Stimulated activated naive B cell treated with anti-CD40 and anti-IgM and Interleukin-4, amounts not matched to agents 10 μg/mL and 1 μg/mL and 100 μg/mL, for 72 hours (primary cell): ENCODE measurements at regions not wholly inside any gene's neighbourhood (a gene's known extent, or its start where the extent isn't known, plus 50 kb on each side); places are given as distances from the start of the nearest gene placed in this dataset.

Experiments
- ATAC-seq, 2 donors: fragments of 150-1000 bp; cut with Tn5 transposase; replicated peaks; 2 replicates each; pipeline ENCODE4 v1.10.0; 2021; ENCODE audit warnings: moderate library complexity in 1 of 2
- DNase-seq: peaks from one replicate; pipeline ENCODE4 v3.0.0; 2021
- H3K27ac Mint-ChIP-seq: one replicate; pipeline ENCODE4 v1.8.0; 2022; ENCODE audit warnings: mild to moderate bottlenecking, mixed read lengths
- H3K27me3 Mint-ChIP-seq, 2 donors: one replicate each; pipeline ENCODE4 v1.8.0; 2022; ENCODE audit warnings: mixed read lengths in 2 of 2
- H3K36me3 Mint-ChIP-seq, 2 donors: one replicate each; pipeline ENCODE4 v1.8.0; 2022; ENCODE audit warnings: mixed read lengths in 2 of 2, mild to moderate bottlenecking in 1 of 2
- H3K4me1 Mint-ChIP-seq, 2 donors: one replicate each; pipeline ENCODE4 v1.8.0; 2022; ENCODE audit warnings: mixed read lengths in 2 of 2, mild to moderate bottlenecking in 1 of 2
- H3K4me3 Mint-ChIP-seq, 2 donors: one replicate each; pipeline ENCODE4 v1.8.0; 2022; ENCODE audit warnings: mild to moderate bottlenecking in 2 of 2, mixed read lengths in 2 of 2, moderate library complexity in 1 of 2
- H3K9me3 Mint-ChIP-seq, 2 donors: one replicate each; pipeline ENCODE4 v1.8.0; 2022; ENCODE audit warnings: mixed read lengths in 2 of 2, mild to moderate bottlenecking in 1 of 2

DNA sequence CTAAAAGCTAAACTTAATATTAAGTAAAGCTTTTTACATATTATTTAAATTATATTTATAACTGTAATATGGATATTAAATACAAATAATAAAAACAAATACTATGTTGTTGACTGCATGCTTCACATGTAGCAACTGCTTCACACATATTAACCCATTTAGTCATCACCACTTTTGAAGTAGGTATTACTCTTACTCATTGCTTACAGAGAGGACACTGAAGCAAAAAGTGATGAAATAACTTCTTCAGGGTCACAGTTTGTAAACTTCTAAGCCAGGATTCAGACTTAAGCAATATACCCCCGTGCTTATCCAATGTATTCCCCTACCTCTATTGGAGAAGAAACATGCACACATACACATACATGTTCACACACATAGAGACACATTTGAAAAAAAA lies 166.6 kb downstream of the DKK2 start:
- H3K4me3 Mint-ChIP-seq: no peak overlapping the region
- DNase-seq: no peak

DNA sequence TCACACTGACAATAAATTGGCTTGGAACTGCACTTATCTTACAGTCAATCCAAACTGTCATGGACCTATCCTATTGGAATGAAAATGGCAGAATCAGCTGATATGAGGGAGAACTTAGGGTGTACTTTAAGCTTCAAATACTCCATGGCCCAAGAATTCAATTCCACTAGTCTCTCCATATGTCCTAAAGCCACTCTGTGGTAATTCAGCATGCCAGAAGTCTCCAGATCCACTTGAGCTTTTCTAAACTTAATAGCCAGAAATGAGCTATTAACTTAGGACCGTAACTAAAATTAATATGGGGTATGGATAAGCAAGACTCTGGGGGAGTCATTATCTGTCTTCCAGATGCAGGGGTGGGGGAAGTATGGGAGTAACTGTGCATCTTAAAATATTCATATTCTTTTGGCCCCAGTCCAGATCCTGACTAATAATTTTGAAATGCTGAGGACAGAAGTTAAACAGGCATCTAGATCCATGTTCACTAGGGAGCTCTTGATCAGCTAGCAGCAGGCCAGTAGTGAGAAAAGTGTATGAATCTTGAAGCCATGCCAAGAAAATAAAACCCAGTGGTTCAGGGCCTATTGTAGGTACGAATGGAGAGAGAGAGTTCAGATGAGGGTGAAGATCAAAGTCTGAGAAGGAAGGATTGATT lies 167.6 kb downstream of the DKK2 start:
- Mint-ChIP-seq H3K36me3 (no peaks in the 10 kb centered on the region), H3K9me3 (peaks cover 0 to 7% of the 10 kb centered on the region in 2 donors), H3K27ac (no peak overlapping the region), H3K4me1 (no peaks in the 10 kb centered on the region), H3K4me3 (no peak overlapping the region), H3K27me3 (no peaks in the 10 kb centered on the region)
- DNase-seq (no peak), ATAC-seq (no peak)

More for the DNA sequence above, 166.6 kb downstream of the DKK2 start:
- Mint-ChIP-seq H3K4me1 (no peaks in the 10 kb centered on the region), H3K9me3 (peaks cover 0 to 7% of the 10 kb centered on the region in 2 donors), H3K36me3 (no peaks in the 10 kb centered on the region), H3K27me3 (no peaks in the 10 kb centered on the region), H3K27ac (no peak overlapping the region)
- no peak for ATAC-seq

DNA sequence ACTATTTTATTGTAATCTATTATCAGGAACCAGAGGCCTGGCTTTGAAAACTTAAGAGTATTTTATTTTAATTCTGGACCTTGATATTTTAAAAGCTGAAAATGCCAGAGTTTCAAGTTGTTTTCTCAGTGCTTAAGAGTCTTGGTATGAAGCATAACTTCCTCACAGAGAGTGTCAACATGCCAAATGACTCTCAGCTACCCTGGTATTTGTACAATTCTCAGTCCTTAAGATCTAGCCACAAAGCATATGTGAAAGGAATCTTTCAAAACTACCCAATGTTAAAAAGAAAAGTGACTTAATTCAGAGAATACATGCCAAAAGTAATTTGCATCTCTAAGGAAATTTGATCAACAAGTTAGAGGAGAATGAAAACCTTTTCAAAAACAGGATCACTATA lies 171.9 kb downstream of the DKK2 start:
- no peak overlapping the region for H3K27ac Mint-ChIP-seq
- H3K36me3 Mint-ChIP-seq: no peaks in the 10 kb centered on the region

GRCh38 chr4:106854569-106855351 lies 181.4 kb downstream of the DKK2 start:
- no peaks in the 10 kb centered on the region for H3K27me3 Mint-ChIP-seq
- no peak for DNase-seq
- H3K36me3 Mint-ChIP-seq: no peaks in the 10 kb centered on the region
- no peak overlapping the region for H3K4me3 Mint-ChIP-seq
- H3K27ac Mint-ChIP-seq: no peak overlapping the region
- no peaks in the 10 kb centered on the region for H3K4me1 Mint-ChIP-seq
- peaks cover under 1 to 2% of the 10 kb centered on the region in 2 donors for H3K9me3 Mint-ChIP-seq
- ATAC-seq: no peak

More for the DNA sequence above, 171.9 kb downstream of the DKK2 start:
- no peak for DNase-seq
- no peak for ATAC-seq
- Mint-ChIP-seq H3K4me3 (no peak overlapping the region), H3K9me3 (peaks cover 0 to 3% of the 10 kb centered on the region in 2 donors), H3K27me3 (no peaks in the 10 kb centered on the region), H3K4me1 (no peaks in the 10 kb centered on the region)

GRCh38 chr4:106852426-106852825 lies 183.7 kb downstream of the DKK2 start:
- no peak for ATAC-seq
- Mint-ChIP-seq H3K4me1 (no peaks in the 10 kb centered on the region), H3K4me3 (no peak overlapping the region), H3K36me3 (no peaks in the 10 kb centered on the region), H3K27me3 (no peaks in the 10 kb centered on the region), H3K27ac (no peak overlapping the region), H3K9me3 (peaks cover 2 to 4% of the 10 kb centered on the region in 2 donors)
- no peak for DNase-seq

DNA sequence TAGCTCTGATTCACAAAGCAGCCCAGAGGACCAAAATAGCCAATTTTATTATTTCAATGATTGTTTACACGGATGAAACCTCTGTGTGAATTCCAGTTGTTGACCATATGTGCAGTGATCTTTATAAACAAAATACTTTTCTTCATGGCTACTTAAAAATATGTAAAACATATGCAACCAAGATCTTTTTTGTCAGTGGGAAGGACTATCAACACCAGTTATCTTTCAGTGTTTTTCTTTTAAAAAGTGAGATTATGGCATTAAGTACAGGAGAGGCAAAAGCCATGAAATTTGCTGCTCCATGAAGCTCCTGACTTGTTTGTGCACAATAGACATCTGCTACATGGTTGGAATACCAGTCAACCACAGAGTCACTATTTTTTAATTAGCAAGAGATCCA lies 184.4 kb downstream of the DKK2 start:
- DNase-seq (no peak), ATAC-seq (no peak)
- Mint-ChIP-seq H3K9me3 (peaks cover 2 to 4% of the 10 kb centered on the region in 2 donors), H3K27ac (no peak overlapping the region), H3K27me3 (no peaks in the 10 kb centered on the region), H3K36me3 (no peaks in the 10 kb centered on the region), H3K4me1 (no peaks in the 10 kb centered on the region), H3K4me3 (no peak overlapping the region)

DNA sequence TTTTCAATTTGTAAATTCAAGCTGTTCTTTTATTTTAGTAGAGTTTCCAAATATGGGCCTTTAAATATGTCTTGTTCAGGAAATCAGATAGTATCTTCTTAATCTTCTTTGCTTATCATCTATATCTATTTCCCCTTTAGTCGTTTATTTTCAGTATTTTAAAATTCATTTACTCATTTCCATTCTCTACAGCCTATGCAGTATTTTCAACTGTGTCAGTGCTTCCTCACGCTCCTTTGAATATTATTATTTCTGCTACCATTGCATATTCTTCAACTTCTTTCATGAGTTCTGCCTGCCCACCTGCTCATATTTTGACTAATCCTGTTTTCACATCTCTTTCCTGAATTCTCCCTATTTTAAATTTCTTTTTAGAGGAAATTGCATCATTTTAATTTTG lies 185.4 kb downstream of the DKK2 start:
- H3K36me3 Mint-ChIP-seq: no peaks in the 10 kb centered on the region
- peaks cover 2 to 4% of the 10 kb centered on the region in 2 donors for H3K9me3 Mint-ChIP-seq
- H3K4me1 Mint-ChIP-seq: no peaks in the 10 kb centered on the region
- H3K27me3 Mint-ChIP-seq: no peaks in the 10 kb centered on the region
- no peak for ATAC-seq
- no peak overlapping the region for H3K4me3 Mint-ChIP-seq
- no peak overlapping the region for H3K27ac Mint-ChIP-seq
- DNase-seq: no peak

DNA sequence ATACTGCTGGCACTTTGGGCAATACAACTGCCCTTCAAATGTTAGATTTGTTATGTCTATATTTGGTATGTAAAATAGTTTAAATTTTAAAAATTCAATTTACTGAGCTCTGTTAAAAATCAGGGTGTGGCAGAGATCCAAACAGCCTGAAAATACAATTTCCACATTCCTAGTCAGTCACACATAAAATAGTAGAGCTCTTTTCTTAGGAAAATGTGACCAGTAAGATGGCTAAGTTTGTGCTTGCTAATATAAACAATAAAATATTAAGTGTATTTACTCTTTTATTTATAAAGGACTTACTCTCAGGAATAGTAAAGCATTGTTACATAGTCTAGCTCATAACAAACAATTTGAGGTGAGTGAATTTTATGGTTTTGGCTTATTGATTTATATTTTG lies 200.2 kb downstream of the DKK2 start:
- Mint-ChIP-seq H3K9me3 (peaks cover 0 to 13% of the 10 kb centered on the region in 2 donors), H3K27ac (no peak overlapping the region), H3K4me1 (no peaks in the 10 kb centered on the region), H3K36me3 (no peaks in the 10 kb centered on the region), H3K4me3 (no peak overlapping the region), H3K27me3 (no peaks in the 10 kb centered on the region)
- ATAC-seq (no peak), DNase-seq (no peak)

DNA sequence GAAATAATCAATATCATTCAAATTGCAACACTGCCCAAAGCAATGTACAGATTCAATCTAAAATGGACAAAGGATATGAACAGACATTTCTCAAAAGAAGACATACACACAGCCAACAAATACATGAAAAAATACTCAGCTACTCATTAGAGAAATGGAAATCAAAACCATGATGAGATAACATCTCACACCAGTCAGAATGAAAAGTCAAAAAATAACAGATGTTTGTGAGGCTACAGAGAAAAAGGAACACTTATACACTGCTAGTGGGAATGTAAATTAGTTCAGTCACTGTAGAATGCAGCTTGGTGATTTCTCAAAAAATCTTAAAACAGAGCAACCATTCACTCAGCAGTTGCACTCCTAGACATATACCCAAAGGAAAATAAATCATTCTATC lies 205.2 kb downstream of the DKK2 start:
- ATAC-seq (no peak), DNase-seq (no peak)
- Mint-ChIP-seq H3K27me3 (no peaks in the 10 kb centered on the region), H3K4me1 (no peaks in the 10 kb centered on the region), H3K27ac (no peak overlapping the region), H3K4me3 (no peak overlapping the region), H3K36me3 (no peaks in the 10 kb centered on the region), H3K9me3 (peaks cover 0 to 7% of the 10 kb centered on the region in 2 donors)

DNA sequence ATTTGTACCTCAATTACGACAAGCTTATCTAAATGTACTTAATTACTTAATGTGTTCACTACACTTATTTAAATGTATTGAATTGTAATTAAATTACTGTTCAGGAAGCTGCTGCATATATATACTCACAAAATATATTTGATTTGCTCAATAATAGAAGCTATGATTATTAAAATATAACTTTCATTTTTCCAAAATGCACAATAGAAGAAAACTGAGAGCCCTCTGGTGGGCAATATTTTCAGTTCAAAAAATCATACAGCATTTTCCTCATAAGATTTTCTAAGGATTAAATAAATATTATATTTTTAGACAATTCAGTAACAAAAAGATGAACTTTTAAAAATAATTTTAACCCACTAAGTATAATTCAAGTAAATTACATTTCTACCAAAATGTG lies 217.3 kb downstream of the DKK2 start:
- Mint-ChIP-seq H3K36me3 (no peaks in the 10 kb centered on the region), H3K27me3 (no peaks in the 10 kb centered on the region), H3K27ac (no peak overlapping the region), H3K4me3 (no peak overlapping the region), H3K9me3 (peaks cover 0 to 3% of the 10 kb centered on the region in 2 donors), H3K4me1 (no peaks in the 10 kb centered on the region)
- ATAC-seq (no peak), DNase-seq (no peak)

DNA sequence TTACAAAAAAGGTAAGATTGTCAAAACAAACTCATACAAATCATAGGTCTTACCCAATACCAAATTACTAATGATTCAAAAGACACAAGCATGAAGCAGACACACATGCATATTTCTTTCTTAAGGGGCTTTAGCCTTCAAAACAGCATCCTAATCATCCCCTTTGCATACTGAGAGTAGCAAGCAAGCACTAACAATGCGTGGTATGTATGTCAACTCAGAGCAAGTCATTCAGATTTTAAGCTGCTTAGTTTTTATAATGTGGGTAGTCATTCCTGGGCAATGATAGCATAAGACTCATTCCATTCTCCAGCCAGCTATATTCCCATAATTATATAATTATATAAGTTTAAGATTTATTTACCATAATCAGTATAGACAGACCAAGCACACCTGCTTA lies 219.6 kb downstream of the DKK2 start:
- H3K9me3 Mint-ChIP-seq: no peaks in the 10 kb centered on the region
- H3K4me1 Mint-ChIP-seq: no peaks in the 10 kb centered on the region
- no peaks in the 10 kb centered on the region for H3K27me3 Mint-ChIP-seq
- no peak overlapping the region for H3K27ac Mint-ChIP-seq
- DNase-seq (no peak), ATAC-seq (no peak)
- H3K36me3 Mint-ChIP-seq: no peaks in the 10 kb centered on the region
- H3K4me3 Mint-ChIP-seq: no peak overlapping the region

GRCh38 chr4:106810122-106810521 lies 226.0 kb downstream of the DKK2 start:
- Mint-ChIP-seq H3K4me1 (no peaks in the 10 kb centered on the region), H3K4me3 (no peak overlapping the region), H3K27ac (no peak overlapping the region), H3K9me3 (no peaks in the 10 kb centered on the region), H3K36me3 (no peaks in the 10 kb centered on the region), H3K27me3 (no peaks in the 10 kb centered on the region)
- no peak for DNase-seq
- no peak for ATAC-seq

DNA sequence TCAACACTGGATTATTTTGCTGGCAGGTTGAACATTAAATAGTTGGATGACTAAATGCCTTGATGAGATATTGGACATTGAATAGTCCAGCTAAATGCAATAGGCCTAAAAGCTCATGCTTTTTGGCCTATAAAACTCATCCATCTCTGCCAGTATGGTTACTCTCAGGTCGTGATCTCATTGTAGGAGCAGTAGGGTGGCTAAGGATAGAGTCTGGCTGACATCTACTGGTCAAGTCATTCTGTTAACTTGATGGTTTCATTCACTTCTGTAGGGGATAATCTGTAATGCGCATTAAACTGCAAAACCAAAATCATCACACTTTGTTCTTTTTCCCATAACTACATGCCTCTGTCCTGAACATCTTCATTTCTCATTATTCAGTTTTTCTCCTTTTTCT lies 227.0 kb downstream of the DKK2 start:
- Mint-ChIP-seq H3K27me3 (no peaks in the 10 kb centered on the region), H3K36me3 (no peaks in the 10 kb centered on the region), H3K27ac (no peak overlapping the region), H3K9me3 (no peaks in the 10 kb centered on the region), H3K4me1 (no peaks in the 10 kb centered on the region), H3K4me3 (no peak overlapping the region)
- no peak for DNase-seq
- ATAC-seq: no peak

DNA sequence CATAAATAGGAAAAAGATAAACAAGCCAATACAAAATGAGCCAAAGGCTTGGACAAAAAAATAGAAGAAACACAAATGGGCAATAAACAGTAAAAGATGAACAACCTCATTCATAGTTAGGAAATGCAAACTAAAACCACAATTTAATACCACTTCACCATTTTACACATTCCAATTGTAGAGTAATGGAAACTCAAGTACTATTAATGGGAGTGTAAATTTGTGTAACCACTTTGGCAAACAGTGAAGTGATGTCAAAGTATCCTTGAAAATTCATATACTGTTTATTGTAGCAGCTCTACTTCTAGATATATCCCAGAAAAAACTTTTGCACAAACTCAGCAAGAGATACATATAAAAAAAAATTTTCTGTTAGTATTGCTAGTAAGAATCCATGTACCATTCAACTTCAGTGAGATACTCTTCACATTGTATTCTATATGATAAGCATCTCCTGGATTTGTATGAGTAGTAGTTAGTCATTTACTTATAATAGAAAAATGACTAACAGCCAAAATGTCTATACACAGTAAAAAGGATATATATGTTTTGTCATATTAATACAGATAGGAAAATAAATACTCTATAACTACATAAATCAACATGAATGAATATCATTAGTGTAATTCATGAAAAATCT lies 229.8 kb downstream of the DKK2 start:
- Mint-ChIP-seq H3K4me3 (no peak overlapping the region), H3K9me3 (no peaks in the 10 kb centered on the region), H3K4me1 (no peaks in the 10 kb centered on the region), H3K36me3 (no peaks in the 10 kb centered on the region), H3K27ac (no peak overlapping the region), H3K27me3 (no peaks in the 10 kb centered on the region)
- DNase-seq (no peak), ATAC-seq (no peak)

DNA sequence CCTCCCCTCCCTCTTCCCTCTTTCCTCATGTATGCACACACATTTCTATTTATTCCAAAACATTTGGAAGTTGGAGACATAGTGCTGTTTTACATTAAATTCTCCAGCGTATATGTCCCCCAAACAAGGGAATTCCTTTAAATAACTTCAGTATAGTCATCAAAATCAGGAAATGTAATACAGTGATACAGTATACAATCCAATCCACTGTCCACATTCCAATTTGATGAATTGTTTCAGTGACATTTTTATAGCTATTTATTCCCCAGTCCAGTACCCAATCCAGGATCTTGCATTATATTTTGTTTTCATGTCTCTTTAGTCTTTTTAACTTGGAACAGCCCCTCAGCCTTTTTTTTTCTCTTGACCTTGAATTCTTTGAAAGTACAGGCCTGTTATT lies 233.0 kb downstream of the DKK2 start:
- Mint-ChIP-seq H3K27ac (no peak overlapping the region), H3K4me1 (no peaks in the 10 kb centered on the region), H3K27me3 (no peaks in the 10 kb centered on the region), H3K36me3 (no peaks in the 10 kb centered on the region), H3K4me3 (no peak overlapping the region), H3K9me3 (no peaks in the 10 kb centered on the region)
- ATAC-seq: no peak
- no peak for DNase-seq
